B cell (primary cell): ENCODE measurements at regions not wholly inside any gene's neighbourhood (a gene's known extent, or its start where the extent isn't known, plus 50 kb on each side); places are given as distances from the start of the nearest gene placed in this dataset.

Experiments used
- CTCF ChIP-seq: fragments of 200-600 bp; IDR thresholded peaks from one replicate; pipeline ENCODE4 v1.8.0; 2022; ENCODE audit warnings: antibody characterized with exemption, mild to moderate bottlenecking
- EZH2 ChIP-seq: IDR thresholded peaks from 2 replicates; pipeline ENCODE4 v1.6.1; 2012; ENCODE audit warnings: borderline replicate concordance, low read depth, mild to moderate bottlenecking, moderate library complexity, low read length; ENCODE audit not compliant: insufficient read depth, poor library complexity, severe bottlenecking

- no peak for TF ChIP-seq CTCF
- no peak for TF ChIP-seq EZH2
Measured at GRCh38 chr6:22929311-22929985, 360.1 kb downstream of the HDGFL1 start.
